ENCODE measurements at regions not wholly inside any gene's neighbourhood (a gene's known extent, or its start where the extent isn't known, plus 50 kb on each side); places are given as distances from the start of the nearest gene placed in this dataset.

- no peak for DNase-seq
These were observed 1407.0 kb upstream of the CELF4 start for GRCh38 chr18:38972571-38972970.

GRCh38 chr18:38971881-38972280, 1406.3 kb upstream of the CELF4 start:
- no peak for DNase-seq

GRCh38 chr18:38966841-38967240, 1401.2 kb upstream of the CELF4 start:
- no peak for DNase-seq

- no peak for DNase-seq
These were observed 1398.5 kb upstream of the CELF4 start for GRCh38 chr18:38963943-38964660.

- peak; percentile 73 to 74 for DNase-seq
These were observed 1396.3 kb upstream of the CELF4 start for GRCh38 chr18:38961880-38962279.

- DNase-seq = no peak
These were observed 1392.1 kb upstream of the CELF4 start for GRCh38 chr18:38957736-38958135.

GRCh38 chr18:38956068-38956467, 1390.5 kb upstream of the CELF4 start:
- DNase-seq = no peak

GRCh38 chr18:38951633-38952032, 1386.0 kb upstream of the CELF4 start:
- no peak for DNase-seq

GRCh38 chr18:38948436-38948835, 1382.8 kb upstream of the CELF4 start:
- DNase-seq = no peak

- no peak for DNase-seq
These were observed 1378.9 kb upstream of the CELF4 start for GRCh38 chr18:38944446-38945024.

GRCh38 chr18:38941711-38942561, 1376.3 kb upstream of the CELF4 start:
- no peak for DNase-seq

- DNase-seq = no peak
These were observed 1375.4 kb upstream of the CELF4 start for GRCh38 chr18:38940863-38941531.

GRCh38 chr18:38940475-38940862, 1374.9 kb upstream of the CELF4 start:
- DNase-seq = no peak

GRCh38 chr18:38933910-38934510, 1368.4 kb upstream of the CELF4 start:
- no peak for DNase-seq

- DNase-seq = no peak
These were observed 1367.7 kb upstream of the CELF4 start for GRCh38 chr18:38933322-38933721.

- no peak for DNase-seq
These were observed 1367.2 kb upstream of the CELF4 start for GRCh38 chr18:38932752-38933151.

GRCh38 chr18:38931754-38932050, 1366.1 kb upstream of the CELF4 start:
- no peak for DNase-seq

- no peak for DNase-seq
These were observed 1365.5 kb upstream of the CELF4 start for GRCh38 chr18:38930881-38931753.

- DNase-seq = no peak
These were observed 1357.9 kb upstream of the CELF4 start for GRCh38 chr18:38923540-38923939.

GRCh38 chr18:38923126-38923525, 1357.5 kb upstream of the CELF4 start:
- DNase-seq = no peak

GRCh38 chr18:38909972-38910371, 1344.4 kb upstream of the CELF4 start:
- no peak for DNase-seq

- no peak for DNase-seq
These were observed 1337.2 kb upstream of the CELF4 start for GRCh38 chr18:38902796-38903195.
